Uterus (tissue), 3 donors: ENCODE measurements at regions not wholly inside any gene's neighbourhood (a gene's known extent, or its start where the extent isn't known, plus 50 kb on each side); places are given as distances from the start of the nearest gene placed in this dataset.

Experiments
- DNase-seq, 2 donors: peaks; one replicate each; pipeline ENCODE4 v3.0.0-alpha.2; 2019 to 2020
- H3K27ac ChIP-seq, 2 donors: fragments of 200-600 bp; sonication (generic); 1 replicate in 1 of 2; 2 replicates in 1 of 2; pipeline ENCODE4 v1.5.1; 2016 to 2018
- H3K27me3 ChIP-seq, 2 donors: fragments of 200-600 bp; sonication (generic); one replicate each; pipeline ENCODE4 v1.5.1; 2018 to 2019; ENCODE audit warnings: control low read depth in 1 of 2
- H3K36me3 ChIP-seq, 2 donors: fragments of 200-600 bp; sonication (generic); one replicate each; pipeline ENCODE4 v1.5.1; 2019; ENCODE audit warnings: control low read depth in 1 of 2
- H3K4me1 ChIP-seq, 2 donors: fragments of 200-600 bp; sonication (generic); one replicate each; pipeline ENCODE4 v1.5.1; 2018 to 2019; ENCODE audit warnings: control low read depth in 1 of 2
- H3K4me3 ChIP-seq, 2 donors: fragments of 200-600 bp; sonication (generic); 1 replicate in 1 of 2; 2 replicates in 1 of 2; pipeline ENCODE4 v1.5.1; 2018 to 2019; ENCODE audit warnings: mild to moderate bottlenecking in 1 of 2
- H3K9me3 ChIP-seq, 2 donors: fragments of 200-600 bp; sonication (generic); one replicate each; pipeline ENCODE4 v1.5.1; 2019; ENCODE audit warnings: control low read depth in 1 of 2
- POLR2A ChIP-seq, 2 donors: fragments of 450-650 bp; IDR thresholded peaks; one replicate each; pipeline ENCODE4 v1.6.1; 2016; ENCODE audit warnings: antibody characterized with exemption in 2 of 2, mild to moderate bottlenecking in 1 of 2, moderate library complexity in 1 of 2
- intact Hi-C: fragments of 100-400 bp; cut with DNase I; formaldehyde crosslinking; loops from one replicate; pipeline ENCODE4 v1.15.1; 2023; ENCODE audit warnings: low total_unique reads
- TF ChIP-seq, protein P1 (sequence below), 4 experiments: fragments of 200-600 bp in 2 of 4; fragments of 450-650 bp in 2 of 4; sonication (generic) in 2 of 4; IDR thresholded peaks; one replicate each; pipeline ENCODE4 v1.5.1; 2016 to 2019; ENCODE audit warnings: antibody characterized with exemption in 4 of 4, mild to moderate bottlenecking in 2 of 4, moderate library complexity in 1 of 4
- donor health status: DM: yes; HTN: yes; CAD: no.

- Histone ChIP-seq H3K4me3 (no peak overlapping the region), H3K27me3 (no peaks in the 10 kb centered on the region), H3K27ac (no peak overlapping the region), H3K4me1 (no peaks in the 10 kb centered on the region), H3K9me3 (no peaks in the 10 kb centered on the region), H3K36me3 (peaks cover 0 to 3% of the 10 kb centered on the region in 2 donors)
- no peak for DNase-seq
- intact Hi-C loops = no loop called here
- no peak for TF ChIP-seq POLR2A (IDR thresholded peaks at IDR 0.05)
- TF ChIP-seq, protein P1, sequence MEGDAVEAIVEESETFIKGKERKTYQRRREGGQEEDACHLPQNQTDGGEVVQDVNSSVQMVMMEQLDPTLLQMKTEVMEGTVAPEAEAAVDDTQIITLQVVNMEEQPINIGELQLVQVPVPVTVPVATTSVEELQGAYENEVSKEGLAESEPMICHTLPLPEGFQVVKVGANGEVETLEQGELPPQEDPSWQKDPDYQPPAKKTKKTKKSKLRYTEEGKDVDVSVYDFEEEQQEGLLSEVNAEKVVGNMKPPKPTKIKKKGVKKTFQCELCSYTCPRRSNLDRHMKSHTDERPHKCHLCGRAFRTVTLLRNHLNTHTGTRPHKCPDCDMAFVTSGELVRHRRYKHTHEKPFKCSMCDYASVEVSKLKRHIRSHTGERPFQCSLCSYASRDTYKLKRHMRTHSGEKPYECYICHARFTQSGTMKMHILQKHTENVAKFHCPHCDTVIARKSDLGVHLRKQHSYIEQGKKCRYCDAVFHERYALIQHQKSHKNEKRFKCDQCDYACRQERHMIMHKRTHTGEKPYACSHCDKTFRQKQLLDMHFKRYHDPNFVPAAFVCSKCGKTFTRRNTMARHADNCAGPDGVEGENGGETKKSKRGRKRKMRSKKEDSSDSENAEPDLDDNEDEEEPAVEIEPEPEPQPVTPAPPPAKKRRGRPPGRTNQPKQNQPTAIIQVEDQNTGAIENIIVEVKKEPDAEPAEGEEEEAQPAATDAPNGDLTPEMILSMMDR (IDR thresholded peaks at IDR 0.05) = no peak
Observed at GRCh38 chr5:12367973-12368372, 463.7 kb upstream of the CTNND2 start.

DNA sequence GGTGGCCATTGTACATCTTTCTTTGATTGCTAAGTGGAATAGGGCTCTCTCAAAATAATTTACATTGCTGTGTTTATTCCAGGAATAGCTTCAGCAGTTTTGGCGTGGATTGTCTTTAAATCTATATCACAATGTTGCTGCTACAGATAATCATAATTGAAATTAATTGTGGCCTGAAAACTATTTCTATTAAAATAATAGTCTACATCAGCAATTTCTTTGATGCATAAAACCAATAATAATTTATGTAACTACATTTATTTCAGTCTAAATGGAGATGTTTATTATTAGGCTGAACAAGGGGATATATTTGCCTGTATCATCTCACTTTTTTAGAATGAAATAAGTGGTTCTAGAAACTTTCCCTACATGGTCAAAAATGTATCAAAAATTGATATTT lies 456.0 kb upstream of the CTNND2 start:
- H3K9me3 ChIP-seq = no peaks in the 10 kb centered on the region
- no peak overlapping the region for H3K27ac ChIP-seq
- no peak overlapping the region for H3K4me3 ChIP-seq
- intact Hi-C loops = no loop called here
- H3K27me3 ChIP-seq = no peaks in the 10 kb centered on the region
- DNase-seq = no peak
- TF ChIP-seq, protein P1 (IDR thresholded peaks at IDR 0.05) = no peak
- TF ChIP-seq POLR2A (IDR thresholded peaks at IDR 0.05) = no peak
- no peaks in the 10 kb centered on the region for H3K36me3 ChIP-seq
- H3K4me1 ChIP-seq = no peaks in the 10 kb centered on the region

DNA sequence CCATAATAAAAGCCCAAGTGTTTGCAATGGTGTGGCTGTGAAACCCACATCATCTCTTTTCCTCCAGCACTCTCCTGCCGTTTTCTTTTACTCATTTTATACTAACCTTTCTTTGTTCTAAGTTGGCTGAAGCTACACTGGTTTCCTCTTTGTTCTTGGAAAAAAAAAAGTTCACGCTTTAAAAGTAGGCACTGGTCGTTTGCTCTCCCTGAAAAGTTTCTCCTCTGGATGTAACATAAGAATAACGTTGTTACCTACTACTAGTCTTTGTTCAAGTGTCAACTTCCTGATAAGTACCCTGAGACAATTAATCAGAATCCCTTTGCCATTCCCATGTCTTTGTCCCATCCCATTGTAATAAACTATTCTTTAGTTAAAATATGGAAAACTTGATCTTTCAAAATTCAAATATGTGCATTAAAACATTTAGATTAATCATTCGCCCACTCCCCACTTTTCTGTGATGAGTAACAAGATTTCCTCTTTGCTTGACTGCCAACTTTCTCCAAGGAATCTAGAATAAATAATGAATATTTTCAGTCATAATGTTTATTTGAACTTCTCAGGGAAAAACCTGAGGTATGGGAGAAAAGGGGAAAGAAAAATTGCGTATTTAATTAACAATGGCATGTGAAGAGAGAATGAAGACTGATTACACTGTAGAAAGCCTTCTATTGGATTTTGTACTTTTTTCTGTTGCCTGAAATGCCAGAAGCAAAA lies 454.3 kb upstream of the CTNND2 start:
- H3K4me1 ChIP-seq = no peaks in the 10 kb centered on the region
- intact Hi-C loops = no loop called here
- no peak overlapping the region for H3K27ac ChIP-seq
- TF ChIP-seq, protein P1 (IDR thresholded peaks at IDR 0.05) = no peak
- no peak for TF ChIP-seq POLR2A (IDR thresholded peaks at IDR 0.05)
- no peak for DNase-seq
- H3K4me3 ChIP-seq = no peak overlapping the region
- no peaks in the 10 kb centered on the region for H3K36me3 ChIP-seq
- no peaks in the 10 kb centered on the region for H3K27me3 ChIP-seq
- no peaks in the 10 kb centered on the region for H3K9me3 ChIP-seq

- H3K4me1 ChIP-seq = no peaks in the 10 kb centered on the region
- no peaks in the 10 kb centered on the region for H3K9me3 ChIP-seq
- intact Hi-C loops = no loop called here
- TF ChIP-seq, protein P1 (IDR thresholded peaks at IDR 0.05) = no peak
- no peak for TF ChIP-seq POLR2A (IDR thresholded peaks at IDR 0.05)
- H3K27ac ChIP-seq = no peak overlapping the region
- DNase-seq = no peak
- no peaks in the 10 kb centered on the region for H3K27me3 ChIP-seq
- no peak overlapping the region for H3K4me3 ChIP-seq
- no peaks in the 10 kb centered on the region for H3K36me3 ChIP-seq
Observed at GRCh38 chr5:12357626-12358025, 453.4 kb upstream of the CTNND2 start.

GRCh38 chr5:12354686-12355085 lies 450.4 kb upstream of the CTNND2 start:
- no peaks in the 10 kb centered on the region for H3K9me3 ChIP-seq
- DNase-seq = no peak
- H3K4me3 ChIP-seq = no peak overlapping the region
- no peak overlapping the region for H3K27ac ChIP-seq
- H3K36me3 ChIP-seq = no peaks in the 10 kb centered on the region
- no peaks in the 10 kb centered on the region for H3K4me1 ChIP-seq
- no peak for TF ChIP-seq POLR2A (IDR thresholded peaks at IDR 0.05)
- TF ChIP-seq, protein P1 (IDR thresholded peaks at IDR 0.05) = no peak
- intact Hi-C loops = no loop called here
- no peaks in the 10 kb centered on the region for H3K27me3 ChIP-seq
